Liver (tissue), 8 donors: ENCODE measurements at regions not wholly inside any gene's neighbourhood (a gene's known extent, or its start where the extent isn't known, plus 50 kb on each side); places are given as distances from the start of the nearest gene placed in this dataset.
"Not testable (repeated sequence)": the region's sequence is repeated elsewhere in the genome, so short reads cannot be mapped to it uniquely, and the experiment has no call there.

Source experiments
- DNase-seq: peaks from one replicate; pipeline ENCODE4 v3.0.0-alpha.2; 2017; ENCODE audit warnings: low spot score
- H3K27ac ChIP-seq, 2 donors: one replicate each; pipeline ENCODE4 v1.7.0; 2013; ENCODE audit warnings: inconsistent platforms in 2 of 2, low read length in 2 of 2, control low read depth in 1 of 2, low read depth in 1 of 2, mild to moderate bottlenecking in 1 of 2
- H3K27me3 ChIP-seq, 4 donors: one replicate each; pipeline versions ENCODE4 v1.6.1 to v1.7.0; 2013; ENCODE audit warnings: low read length in 3 of 4, inconsistent platforms in 1 of 4, mild to moderate bottlenecking in 1 of 4, moderate library complexity in 1 of 4; ENCODE audit not compliant: control insufficient read depth in 4 of 4, insufficient read depth in 4 of 4
- H3K36me3 ChIP-seq, 4 donors: one replicate each; pipeline versions ENCODE4 v1.6.1 to v1.7.0; 2013; ENCODE audit warnings: low read length in 3 of 4, mild to moderate bottlenecking in 3 of 4, low read depth in 1 of 4, moderate library complexity in 1 of 4; ENCODE audit not compliant: control insufficient read depth in 4 of 4, insufficient read depth in 3 of 4
- H3K4me1 ChIP-seq, 4 donors: one replicate each; pipeline versions ENCODE4 v1.6.1 to v1.7.0; 2013; ENCODE audit warnings: low read length in 3 of 4, mild to moderate bottlenecking in 3 of 4, moderate library complexity in 1 of 4; ENCODE audit not compliant: control insufficient read depth in 4 of 4, insufficient read depth in 4 of 4
- H3K4me3 ChIP-seq, 3 donors: one replicate each; pipeline versions ENCODE4 v1.6.1 to v1.7.0; 2013; ENCODE audit warnings: low read length in 3 of 3, control low read depth in 1 of 3, low read depth in 1 of 3, mild to moderate bottlenecking in 1 of 3
- H3K9ac ChIP-seq, 2 donors: one replicate each; pipeline ENCODE4 v1.7.0; 2013; ENCODE audit warnings: low read length in 2 of 2, mild to moderate bottlenecking in 2 of 2, moderate library complexity in 2 of 2, control low read depth in 1 of 2, low read depth in 1 of 2
- H3K9me3 ChIP-seq, 4 donors: one replicate each; pipeline versions ENCODE4 v1.6.1 to v1.7.0; 2013; ENCODE audit warnings: low read length in 3 of 4; ENCODE audit not compliant: control insufficient read depth in 4 of 4
- ATF3 ChIP-seq: IDR thresholded peaks from 2 replicates; pipeline ENCODE4 v1.6.1; 2016; ENCODE audit warnings: antibody characterized with exemption
- CTCF ChIP-seq: fragments of 150-350 bp; IDR thresholded peaks from 2 replicates; pipeline ENCODE4 v1.5.1; 2017; ENCODE audit warnings: improper control_type of control experiment, low read depth, low read length; ENCODE audit not compliant: missing input control
- FOXA1 ChIP-seq: IDR thresholded peaks from 2 replicates; pipeline ENCODE4 v1.6.1; 2016; ENCODE audit warnings: antibody characterized with exemption
- FOXA2 ChIP-seq: IDR thresholded peaks from 2 replicates; pipeline ENCODE4 v1.6.1; 2016; ENCODE audit warnings: antibody characterized with exemption
- HNF4G ChIP-seq: IDR thresholded peaks from 2 replicates; pipeline ENCODE4 v1.6.1; 2016; ENCODE audit warnings: antibody characterized with exemption
- MAX ChIP-seq: IDR thresholded peaks from 2 replicates; pipeline ENCODE4 v1.6.1; 2016; ENCODE audit warnings: antibody characterized with exemption
- RAD21 ChIP-seq, 2 donors: IDR thresholded peaks; 2 replicates each; pipeline ENCODE4 v1.6.1; 2016; ENCODE audit warnings: antibody characterized with exemption in 2 of 2, mild to moderate bottlenecking in 2 of 2
- REST ChIP-seq: IDR thresholded peaks from 2 replicates; pipeline ENCODE4 v1.6.1; 2016; ENCODE audit warnings: antibody characterized with exemption, mild to moderate bottlenecking
- RXRA ChIP-seq, 2 donors: IDR thresholded peaks; 2 replicates each; pipeline ENCODE4 v1.6.1; 2017 to 2018; ENCODE audit warnings: antibody characterized with exemption in 2 of 2, mild to moderate bottlenecking in 1 of 2
- SP1 ChIP-seq: IDR thresholded peaks from 2 replicates; pipeline ENCODE4 v1.6.1; 2018; ENCODE audit warnings: antibody characterized with exemption, mild to moderate bottlenecking
- TAF1 ChIP-seq: conservative IDR thresholded peaks from 2 replicates; pipeline ENCODE4 v1.6.1; 2016; ENCODE audit warnings: antibody characterized with exemption, mild to moderate bottlenecking
- YY1 ChIP-seq: IDR thresholded peaks from 2 replicates; pipeline ENCODE4 v1.6.1; 2016; ENCODE audit warnings: antibody characterized with exemption, mild to moderate bottlenecking
- ZBTB33 ChIP-seq: IDR thresholded peaks from 2 replicates; pipeline ENCODE4 v1.6.1; 2016; ENCODE audit warnings: antibody characterized with exemption
- WGBS: extraction: QIAGEN DNeasy Blood & Tissue Kit; methylation state at CpG from one replicate; pipeline ENCODE4 v1.1.7; 2013; 5-methylcytosine and 5-hydroxymethylcytosine counted together
- donor health status: healthy.
- donor health status: healthy.
- donor health status: healthy.
- donor health status: healthy.
- donor health status: healthy.

GRCh38 chr15:25245801-25246622, 192.8 kb downstream of the UBE3A start (continued):
- no peak for TF ChIP-seq REST
- no peak for TF ChIP-seq HNF4G
- no peak for TF ChIP-seq ATF3
- no peak for TF ChIP-seq RAD21 (IDR thresholded peaks at IDR 0.05)
- no peak for TF ChIP-seq RXRA (IDR thresholded peaks at IDR 0.05)
- no peak for TF ChIP-seq SP1

- no peaks in the 10 kb centered on the region for H3K27me3 ChIP-seq
- peaks cover 3 to 17% (median 6%) of the 10 kb centered on the region in 4 donors for H3K9me3 ChIP-seq
- 89% methylated on average over 20 of the region's 20 CpGs for WGBS
- H3K27ac ChIP-seq, result no peak overlapping the region
- DNase-seq, result no peak
- no peaks in the 10 kb centered on the region for H3K36me3 ChIP-seq
- TF ChIP-seq TAF1 (no peak), SP1 (no peak), MAX (no peak), RXRA (IDR thresholded peaks at IDR 0.05) (no peak)
- no peaks in the 10 kb centered on the region for H3K4me1 ChIP-seq
- no peak overlapping the region for H3K4me3 ChIP-seq
- H3K9ac ChIP-seq, result no peak overlapping the region
Observed at GRCh38 chr15:25246641-25247406, 192.0 kb downstream of the UBE3A start.

GRCh38 chr15:25247407-25248038, 191.3 kb downstream of the UBE3A start:
- DNase-seq, result no peak
- H3K9ac ChIP-seq, result no peak overlapping the region
- H3K4me1 ChIP-seq, result no peaks in the 10 kb centered on the region
- no peak overlapping the region for H3K4me3 ChIP-seq
- no peaks in the 10 kb centered on the region for H3K27me3 ChIP-seq
- H3K36me3 ChIP-seq, result peaks cover 0 to 2% (median 0%) of the 10 kb centered on the region in 4 donors
- 91% methylated on average over 11 of the region's 11 CpGs for WGBS
- peaks cover 3 to 17% (median 6%) of the 10 kb centered on the region in 4 donors for H3K9me3 ChIP-seq
- H3K27ac ChIP-seq, result no peak overlapping the region
- TF ChIP-seq ZBTB33 (no peak), ATF3 (no peak), FOXA2 (no peak), HNF4G (no peak), YY1 (no peak), CTCF (no peak), FOXA1 (no peak)

- H3K9me3 ChIP-seq, result peaks cover 3 to 13% (median 6%) of the 10 kb centered on the region in 4 donors
- H3K4me1 ChIP-seq, H3K9ac ChIP-seq, H3K27ac ChIP-seq, DNase-seq, H3K27me3 ChIP-seq, H3K36me3 ChIP-seq, H3K4me3 ChIP-seq: not testable (repeated sequence)
- 86% methylated on average over 5 of the region's 6 CpGs for WGBS
Observed at GRCh38 chr15:25248087-25248486, 190.7 kb downstream of the UBE3A start.
